ENCODE measurements at regions not wholly inside any gene's neighbourhood (a gene's known extent, or its start where the extent isn't known, plus 50 kb on each side); places are given as distances from the start of the nearest gene placed in this dataset.
"Not testable (repeated sequence)": the region's sequence is repeated elsewhere in the genome, so short reads cannot be mapped to it uniquely, and the experiment has no call there.

- DNase-seq: no peak
Observed at GRCh38 chr14:86305058-86305457, 775.1 kb downstream of the FLRT2 start.

- DNase-seq: no peak
Observed at GRCh38 chr14:86299994-86300393, 770.0 kb downstream of the FLRT2 start.

GRCh38 chr14:86296173-86296572 is 766.2 kb downstream of the FLRT2 start:
- peak; percentile 85 for DNase-seq

GRCh38 chr14:86288336-86288735 is 758.4 kb downstream of the FLRT2 start:
- DNase-seq: no peak

GRCh38 chr14:86279405-86279804 is 749.5 kb downstream of the FLRT2 start:
- DNase-seq: no peak

GRCh38 chr14:86257973-86258372 is 728.0 kb downstream of the FLRT2 start:
- DNase-seq: no peak

GRCh38 chr14:86243158-86243557 is 713.2 kb downstream of the FLRT2 start:
- no peak for DNase-seq

GRCh38 chr14:86237733-86238132 is 707.8 kb downstream of the FLRT2 start:
- DNase-seq: no peak

GRCh38 chr14:86221755-86222154 is 691.8 kb downstream of the FLRT2 start:
- DNase-seq: no peak

GRCh38 chr14:86221000-86221399 is 691.1 kb downstream of the FLRT2 start:
- DNase-seq: no peak

GRCh38 chr14:86217523-86217922 is 687.6 kb downstream of the FLRT2 start:
- no peak for DNase-seq

- no peak for DNase-seq
Observed at GRCh38 chr14:86203843-86204242, 673.9 kb downstream of the FLRT2 start.

- no peak for DNase-seq
Observed at GRCh38 chr14:86196471-86196870, 666.5 kb downstream of the FLRT2 start.

GRCh38 chr14:86193756-86194155 is 663.8 kb downstream of the FLRT2 start:
- no peak for DNase-seq

- no peak for DNase-seq
Observed at GRCh38 chr14:86179980-86180379, 650.0 kb downstream of the FLRT2 start.

- no peak for DNase-seq
Observed at GRCh38 chr14:86168371-86168770, 638.4 kb downstream of the FLRT2 start.

GRCh38 chr14:86166541-86166940 is 636.6 kb downstream of the FLRT2 start:
- no peak for DNase-seq

GRCh38 chr14:86153480-86153879 is 623.5 kb downstream of the FLRT2 start:
- no peak for DNase-seq

- DNase-seq: no peak
Observed at GRCh38 chr14:86143248-86143647, 613.3 kb downstream of the FLRT2 start.

- no peak for DNase-seq
Observed at GRCh38 chr14:86141966-86142365, 612.0 kb downstream of the FLRT2 start.

GRCh38 chr14:86129426-86129825 is 599.5 kb downstream of the FLRT2 start:
- DNase-seq: no peak

- no peak for DNase-seq
Observed at GRCh38 chr14:86124328-86124727, 594.4 kb downstream of the FLRT2 start.

GRCh38 chr14:86115972-86116371 is 586.0 kb downstream of the FLRT2 start:
- DNase-seq: no peak

- DNase-seq: not testable (repeated sequence)
Observed at GRCh38 chr14:86110871-86111270, 580.9 kb downstream of the FLRT2 start.

- no peak for DNase-seq
Observed at GRCh38 chr14:86104691-86105265, 574.8 kb downstream of the FLRT2 start.

- DNase-seq: no peak
Observed at GRCh38 chr14:86094512-86094911, 564.6 kb downstream of the FLRT2 start.
